HepG2 (cell line): ENCODE measurements at regions not wholly inside any gene's neighbourhood (a gene's known extent, or its start where the extent isn't known, plus 50 kb on each side); places are given as distances from the start of the nearest gene placed in this dataset.

Experiments used
- ATAC-seq: fragments of 200-7000 bp; cut with Tn5 transposase; 3 replicates; pipeline ENCODE4 v1.9.1; 2020; ENCODE audit warnings: mild to moderate bottlenecking, moderate library complexity
- BruUV-seq: library from RNA; stranded (reverse); fragments of 400-500 nt; replicated peaks from 2 replicates; lab custom pipeline; 2021; lab: Mats Ljungman, UMichigan
- CTCF ChIA-PET: fragments of 300-600 bp; formaldehyde crosslinking; extraction: SDS; loops from one replicate; lab custom pipeline; 2021; ENCODE audit warnings: low total read pairs, inconsistent platforms, low intra/inter-chr PET ratio; lab: Yijun Ruan, JAX
- POLR2A ChIA-PET: fragments of 350-600 bp; sonication (Branson Sonifier 250); formaldehyde crosslinking; loops from one replicate; lab custom pipeline; 2020; ENCODE audit warnings: antibody characterized with exemption, inconsistent platforms; lab: Yijun Ruan, JAX
- DNase-seq: peaks from one replicate; pipeline ENCODE4 v3.0.0-alpha.2; 2015; ENCODE audit warnings: low spot score
- FAIRE-seq: peaks from 3 replicates; lab custom pipeline; 2011; peaks lifted over from hg19 to GRCh38; lab: Jason Lieb, UNC
- H2AFZ ChIP-seq: one replicate; pipeline ENCODE4 v1.6.1; 2011; ENCODE audit warnings: low read length, inconsistent platforms
- H3K27ac ChIP-seq: fragments of 300-600 bp; 3 replicates; pipeline ENCODE4 v1.8.0; 2011; ENCODE audit warnings: mixed run types, mild to moderate bottlenecking, mixed read lengths, low read length, inconsistent platforms; ENCODE audit not compliant: insufficient read depth; ENCODE audit errors: extremely low read length
- H3K27me3 ChIP-seq, 2 experiments: fragments of 200-600 bp in 1 of 2; 2 replicates in 1 of 2; 3 replicates in 1 of 2; pipeline versions ENCODE4 v1.6.0 to v1.8.0; 2011; ENCODE audit warnings: low read length in 2 of 2, mild to moderate bottlenecking in 2 of 2, moderate library complexity in 2 of 2, inconsistent platforms in 1 of 2; ENCODE audit not compliant: insufficient read depth in 2 of 2, control insufficient read depth in 1 of 2
- H3K36me3 ChIP-seq, 2 experiments: fragments of 200-600 bp in 1 of 2; replicated peaks in 1 of 2; 2 replicates in 1 of 2; 3 replicates in 1 of 2; pipeline versions ENCODE4 v1.5.1 to v1.8.0; 2011; ENCODE audit warnings: low read length in 2 of 2, inconsistent platforms in 1 of 2; ENCODE audit not compliant: insufficient read depth in 2 of 2, control insufficient read depth in 1 of 2
- H3K4me1 ChIP-seq: 2 replicates; pipeline ENCODE4 v1.5.1; 2012; ENCODE audit warnings: low read length, inconsistent platforms; ENCODE audit not compliant: insufficient read depth
- H3K4me2 ChIP-seq: 2 replicates; pipeline ENCODE4 v1.6.0; 2011; ENCODE audit warnings: low read depth, low read length, inconsistent platforms
- H3K4me3 ChIP-seq, 3 experiments: fragments of 200-600 bp in 1 of 3; sonication (generic), shearing (Covaris generic) in 1 of 3; replicated peaks in 1 of 3; 2 replicates each; pipeline ENCODE4 v1.5.1; 2011 to 2016; ENCODE audit warnings: low read length in 3 of 3, inconsistent platforms in 2 of 3, low read depth in 2 of 3, mild to moderate bottlenecking in 2 of 3, control low read depth in 1 of 3, mixed read lengths in 1 of 3; ENCODE audit not compliant: insufficient read depth in 1 of 3
- H3K79me2 ChIP-seq: one replicate; pipeline ENCODE4 v1.6.1; 2011; ENCODE audit warnings: low read length, inconsistent platforms; ENCODE audit not compliant: insufficient read depth
- H3K9ac ChIP-seq: 2 replicates; pipeline ENCODE4 v1.6.0; 2011; ENCODE audit warnings: mild to moderate bottlenecking, low read depth, low read length, inconsistent platforms; ENCODE audit not compliant: insufficient read depth
- H3K9me3 ChIP-seq: 2 replicates; pipeline ENCODE4 v1.5.1; 2012; ENCODE audit warnings: mild to moderate bottlenecking, low read length
- H4K20me1 ChIP-seq: 2 replicates; pipeline ENCODE4 v1.6.0; 2011; ENCODE audit warnings: inconsistent platforms, mild to moderate bottlenecking, low read length, moderate library complexity; ENCODE audit not compliant: insufficient read depth
- FIP1L1 ChIP-seq: fragments of 200-400 bp; formaldehyde crosslinking; IDR thresholded peaks from 2 replicates; pipeline ENCODE4 v1.6.1; 2018; ENCODE audit warnings: low read depth, mild to moderate bottlenecking, low read length, moderate library complexity, borderline replicate concordance; ENCODE audit not compliant: insufficient read depth
- HDAC1 ChIP-seq: sonication (generic); formaldehyde crosslinking; IDR thresholded peaks from 2 replicates; pipeline ENCODE4 v1.5.1; 2020; ENCODE audit warnings: mild to moderate bottlenecking, missing genetic modification reagents
- KLF16 ChIP-seq, 2 experiments: sonication (generic) in 1 of 2; formaldehyde crosslinking in 1 of 2; IDR thresholded peaks; 2 replicates each; pipeline versions ENCODE4 v1.6.1 to v1.8.0; 2016 to 2023; ENCODE audit warnings: missing genetic modification reagents in 2 of 2, missing compliant biosample characterization in 1 of 2
- MXD4 ChIP-seq: IDR thresholded peaks from 2 replicates; pipeline ENCODE4 v1.6.1; 2016; ENCODE audit warnings: mild to moderate bottlenecking, missing biosample characterization, missing genetic modification reagents
- NFIC ChIP-seq: IDR thresholded peaks from 2 replicates; pipeline ENCODE4 v1.6.1; 2012; ENCODE audit warnings: mild to moderate bottlenecking, low read length, inconsistent platforms
- SP4 ChIP-seq: sonication (generic); formaldehyde crosslinking; IDR thresholded peaks from 2 replicates; pipeline ENCODE4 v1.8.1; 2023; ENCODE audit warnings: mild to moderate bottlenecking, missing genetic modification reagents
- XBP1 ChIP-seq: sonication (generic); formaldehyde crosslinking; IDR thresholded peaks from 2 replicates; pipeline ENCODE4 v1.5.0; 2020; ENCODE audit warnings: missing genetic modification reagents
- ZFP36L1 ChIP-seq: sonication (generic); formaldehyde crosslinking; IDR thresholded peaks from 2 replicates; pipeline ENCODE4 v1.8.0; 2022; ENCODE audit warnings: mild to moderate bottlenecking, missing genetic modification reagents, moderate library complexity
- ZNF501 ChIP-seq: sonication (generic); formaldehyde crosslinking; IDR thresholded peaks from 2 replicates; pipeline ENCODE4 v1.5.1; 2020; ENCODE audit warnings: mild to moderate bottlenecking, moderate library complexity, missing genetic modification reagents
- ZNF660 ChIP-seq: sonication (generic); formaldehyde crosslinking; IDR thresholded peaks from 2 replicates; pipeline ENCODE4 v1.5.1; 2020; ENCODE audit warnings: mild to moderate bottlenecking, low read depth, missing genetic modification reagents, borderline replicate concordance
- ZNF678 ChIP-seq: sonication (generic); formaldehyde crosslinking; IDR thresholded peaks from 2 replicates; pipeline ENCODE4 v1.4.0; 2020; ENCODE audit warnings: mild to moderate bottlenecking, missing genetic modification reagents
- ZNF879 ChIP-seq: sonication (generic); formaldehyde crosslinking; IDR thresholded peaks from 2 replicates; pipeline ENCODE4 v1.8.1; 2023; ENCODE audit warnings: missing genetic modification reagents
- in situ Hi-C: cut with HindIII; loops from 2 replicates; pipeline ENCODE4 v1.10.0; 2017; ENCODE audit warnings: low pct_unique_long_range_greater_than_20kb; ENCODE audit not compliant: extremely low pct_ligation_motif_present
- intact Hi-C: fragments of 100-400 bp; cut with micrococcal nuclease; formaldehyde crosslinking; loops from one replicate; pipeline ENCODE4 v1.10.0; 2022; ENCODE audit not compliant: unreplicated experiment
- TF ChIP-seq, protein P1 (sequence below): sonication (generic); formaldehyde crosslinking; IDR thresholded peaks from 2 replicates; pipeline ENCODE4 v1.5.1; 2020; ENCODE audit warnings: mild to moderate bottlenecking, missing genetic modification reagents, moderate library complexity
- TF ChIP-seq, protein P2 (sequence below): sonication (generic); formaldehyde crosslinking; IDR thresholded peaks from 2 replicates; pipeline ENCODE4 v1.8.1; 2023; ENCODE audit warnings: mild to moderate bottlenecking, inconsistent platforms, moderate library complexity, missing genetic modification reagents, borderline replicate concordance
- TF ChIP-seq, protein P3 (sequence below): IDR thresholded peaks from 2 replicates; pipeline ENCODE4 v1.6.1; 2012; ENCODE audit warnings: low read length, improper control_type of control experiment
- TF ChIP-seq, protein P4 (sequence below): sonication (generic); formaldehyde crosslinking; conservative IDR thresholded peaks from 2 replicates; pipeline ENCODE4 v1.8.0; 2022; ENCODE audit warnings: missing genetic modification reagents

DNA sequence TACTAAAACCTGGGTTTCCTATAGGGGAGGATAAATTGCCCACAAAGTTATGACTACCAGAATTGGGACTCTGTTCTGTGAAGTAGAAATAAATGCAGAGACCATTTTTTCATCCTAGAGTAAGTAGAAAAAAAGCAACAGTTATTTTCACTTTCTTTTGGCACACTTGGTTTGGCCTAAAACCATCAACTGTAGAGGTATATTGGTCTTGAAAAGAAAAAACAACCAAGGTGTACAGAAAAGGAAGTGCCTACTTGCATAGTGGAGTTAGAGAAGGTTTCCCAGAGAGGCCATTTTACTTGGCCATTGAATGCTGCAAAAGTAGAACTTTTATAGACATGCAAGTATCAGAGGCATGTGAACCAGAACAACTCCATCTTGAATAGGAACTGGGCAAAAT lies 89.4 kb upstream of the TACR1 start:
- Histone ChIP-seq H3K9ac (no peak overlapping the region), H4K20me1 (no peaks in the 10 kb centered on the region), H3K4me3 (no peak overlapping the region), H3K4me2 (no peak overlapping the region), H2AFZ (no peak overlapping the region), H3K9me3 (no peaks in the 10 kb centered on the region), H3K36me3 (no peaks in the 10 kb centered on the region), H3K27ac (no peak overlapping the region), H3K4me1 (no peaks in the 10 kb centered on the region), H3K27me3 (peaks cover 0 to 14% of the 10 kb centered on the region in 2 experiments; a peak in 2 of 5 replicates), H3K79me2 (no peaks in the 10 kb centered on the region)
- FAIRE-seq (no peak), DNase-seq (no peak), ATAC-seq (no peak)
- BruUV-seq: no TSS peak
- CTCF ChIA-PET: no interaction called here
- POLR2A ChIA-PET: no interaction called here
- in situ Hi-C loops: no loop called here
- intact Hi-C loops: no loop called here
- TF ChIP-seq ZNF678 (CRISPR knock-in tag) (no peak), KLF16 (CRISPR knock-in tag; IDR thresholded peaks at IDR 0.05) (no peak), XBP1 (CRISPR knock-in tag) (no peak), ZFP36L1 (CRISPR knock-in tag) (no peak), MXD4 (CRISPR knock-in tag) (no peak), ZNF501 (CRISPR knock-in tag) (no peak), SP4 (CRISPR knock-in tag) (no peak), FIP1L1 (no peak), NFIC (no peak), ZNF879 (no peak), ZNF660 (CRISPR knock-in tag) (no peak), HDAC1 (CRISPR knock-in tag) (no peak)
- TF ChIP-seq, protein P1, sequence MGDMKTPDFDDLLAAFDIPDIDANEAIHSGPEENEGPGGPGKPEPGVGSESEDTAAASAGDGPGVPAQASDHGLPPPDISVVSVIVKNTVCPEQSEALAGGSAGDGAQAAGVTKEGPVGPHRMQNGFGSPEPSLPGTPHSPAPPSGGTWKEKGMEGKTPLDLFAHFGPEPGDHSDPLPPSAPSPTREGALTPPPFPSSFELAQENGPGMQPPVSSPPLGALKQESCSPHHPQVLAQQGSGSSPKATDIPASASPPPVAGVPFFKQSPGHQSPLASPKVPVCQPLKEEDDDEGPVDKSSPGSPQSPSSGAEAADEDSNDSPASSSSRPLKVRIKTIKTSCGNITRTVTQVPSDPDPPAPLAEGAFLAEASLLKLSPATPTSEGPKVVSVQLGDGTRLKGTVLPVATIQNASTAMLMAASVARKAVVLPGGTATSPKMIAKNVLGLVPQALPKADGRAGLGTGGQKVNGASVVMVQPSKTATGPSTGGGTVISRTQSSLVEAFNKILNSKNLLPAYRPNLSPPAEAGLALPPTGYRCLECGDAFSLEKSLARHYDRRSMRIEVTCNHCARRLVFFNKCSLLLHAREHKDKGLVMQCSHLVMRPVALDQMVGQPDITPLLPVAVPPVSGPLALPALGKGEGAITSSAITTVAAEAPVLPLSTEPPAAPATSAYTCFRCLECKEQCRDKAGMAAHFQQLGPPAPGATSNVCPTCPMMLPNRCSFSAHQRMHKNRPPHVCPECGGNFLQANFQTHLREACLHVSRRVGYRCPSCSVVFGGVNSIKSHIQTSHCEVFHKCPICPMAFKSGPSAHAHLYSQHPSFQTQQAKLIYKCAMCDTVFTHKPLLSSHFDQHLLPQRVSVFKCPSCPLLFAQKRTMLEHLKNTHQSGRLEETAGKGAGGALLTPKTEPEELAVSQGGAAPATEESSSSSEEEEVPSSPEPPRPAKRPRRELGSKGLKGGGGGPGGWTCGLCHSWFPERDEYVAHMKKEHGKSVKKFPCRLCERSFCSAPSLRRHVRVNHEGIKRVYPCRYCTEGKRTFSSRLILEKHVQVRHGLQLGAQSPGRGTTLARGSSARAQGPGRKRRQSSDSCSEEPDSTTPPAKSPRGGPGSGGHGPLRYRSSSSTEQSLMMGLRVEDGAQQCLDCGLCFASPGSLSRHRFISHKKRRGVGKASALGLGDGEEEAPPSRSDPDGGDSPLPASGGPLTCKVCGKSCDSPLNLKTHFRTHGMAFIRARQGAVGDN (CRISPR knock-in tag): no peak
- TF ChIP-seq, protein P2, sequence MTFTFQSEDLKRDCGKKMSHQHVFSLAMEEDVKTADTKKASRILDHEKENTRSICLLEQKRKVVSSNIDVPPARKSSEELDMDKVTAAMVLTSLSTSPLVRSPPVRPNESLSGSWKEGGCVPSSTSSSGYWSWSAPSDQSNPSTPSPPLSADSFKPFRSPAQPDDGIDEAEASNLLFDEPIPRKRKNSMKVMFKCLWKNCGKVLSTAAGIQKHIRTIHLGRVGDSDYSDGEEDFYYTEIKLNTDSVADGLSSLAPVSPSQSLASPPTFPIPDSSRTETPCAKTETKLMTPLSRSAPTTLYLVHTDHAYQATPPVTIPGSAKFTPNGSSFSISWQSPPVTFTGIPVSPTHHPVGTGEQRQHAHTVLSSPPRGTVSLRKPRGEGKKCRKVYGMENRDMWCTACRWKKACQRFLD (CRISPR knock-in tag): no peak
- TF ChIP-seq, protein P3, sequence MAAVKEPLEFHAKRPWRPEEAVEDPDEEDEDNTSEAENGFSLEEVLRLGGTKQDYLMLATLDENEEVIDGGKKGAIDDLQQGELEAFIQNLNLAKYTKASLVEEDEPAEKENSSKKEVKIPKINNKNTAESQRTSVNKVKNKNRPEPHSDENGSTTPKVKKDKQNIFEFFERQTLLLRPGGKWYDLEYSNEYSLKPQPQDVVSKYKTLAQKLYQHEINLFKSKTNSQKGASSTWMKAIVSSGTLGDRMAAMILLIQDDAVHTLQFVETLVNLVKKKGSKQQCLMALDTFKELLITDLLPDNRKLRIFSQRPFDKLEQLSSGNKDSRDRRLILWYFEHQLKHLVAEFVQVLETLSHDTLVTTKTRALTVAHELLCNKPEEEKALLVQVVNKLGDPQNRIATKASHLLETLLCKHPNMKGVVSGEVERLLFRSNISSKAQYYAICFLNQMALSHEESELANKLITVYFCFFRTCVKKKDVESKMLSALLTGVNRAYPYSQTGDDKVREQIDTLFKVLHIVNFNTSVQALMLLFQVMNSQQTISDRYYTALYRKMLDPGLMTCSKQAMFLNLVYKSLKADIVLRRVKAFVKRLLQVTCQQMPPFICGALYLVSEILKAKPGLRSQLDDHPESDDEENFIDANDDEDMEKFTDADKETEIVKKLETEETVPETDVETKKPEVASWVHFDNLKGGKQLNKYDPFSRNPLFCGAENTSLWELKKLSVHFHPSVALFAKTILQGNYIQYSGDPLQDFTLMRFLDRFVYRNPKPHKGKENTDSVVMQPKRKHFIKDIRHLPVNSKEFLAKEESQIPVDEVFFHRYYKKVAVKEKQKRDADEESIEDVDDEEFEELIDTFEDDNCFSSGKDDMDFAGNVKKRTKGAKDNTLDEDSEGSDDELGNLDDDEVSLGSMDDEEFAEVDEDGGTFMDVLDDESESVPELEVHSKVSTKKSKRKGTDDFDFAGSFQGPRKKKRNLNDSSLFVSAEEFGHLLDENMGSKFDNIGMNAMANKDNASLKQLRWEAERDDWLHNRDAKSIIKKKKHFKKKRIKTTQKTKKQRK: no peak
- TF ChIP-seq, protein P4, sequence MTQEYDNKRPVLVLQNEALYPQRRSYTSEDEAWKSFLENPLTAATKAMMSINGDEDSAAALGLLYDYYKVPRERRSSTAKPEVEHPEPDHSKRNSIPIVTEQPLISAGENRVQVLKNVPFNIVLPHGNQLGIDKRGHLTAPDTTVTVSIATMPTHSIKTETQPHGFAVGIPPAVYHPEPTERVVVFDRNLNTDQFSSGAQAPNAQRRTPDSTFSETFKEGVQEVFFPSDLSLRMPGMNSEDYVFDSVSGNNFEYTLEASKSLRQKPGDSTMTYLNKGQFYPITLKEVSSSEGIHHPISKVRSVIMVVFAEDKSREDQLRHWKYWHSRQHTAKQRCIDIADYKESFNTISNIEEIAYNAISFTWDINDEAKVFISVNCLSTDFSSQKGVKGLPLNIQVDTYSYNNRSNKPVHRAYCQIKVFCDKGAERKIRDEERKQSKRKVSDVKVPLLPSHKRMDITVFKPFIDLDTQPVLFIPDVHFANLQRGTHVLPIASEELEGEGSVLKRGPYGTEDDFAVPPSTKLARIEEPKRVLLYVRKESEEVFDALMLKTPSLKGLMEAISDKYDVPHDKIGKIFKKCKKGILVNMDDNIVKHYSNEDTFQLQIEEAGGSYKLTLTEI: no peak
